HG03432 (cell line): ENCODE measurements at regions not wholly inside any gene's neighbourhood (a gene's known extent, or its start where the extent isn't known, plus 50 kb on each side); places are given as distances from the start of the nearest gene placed in this dataset.

Experiments used
- ATAC-seq: cut with Tn5 transposase; IDR thresholded peaks from one replicate; pipeline ENCODE4 v1.9.1; 2021; ENCODE audit warnings: mild to moderate bottlenecking, moderate library complexity; ENCODE audit not compliant: unreplicated experiment

- peak; percentile 93 for ATAC-seq
These were observed 50.7 kb upstream of the SLC30A5 start for GRCh38 chr5:69042915-69043654.

DNA sequence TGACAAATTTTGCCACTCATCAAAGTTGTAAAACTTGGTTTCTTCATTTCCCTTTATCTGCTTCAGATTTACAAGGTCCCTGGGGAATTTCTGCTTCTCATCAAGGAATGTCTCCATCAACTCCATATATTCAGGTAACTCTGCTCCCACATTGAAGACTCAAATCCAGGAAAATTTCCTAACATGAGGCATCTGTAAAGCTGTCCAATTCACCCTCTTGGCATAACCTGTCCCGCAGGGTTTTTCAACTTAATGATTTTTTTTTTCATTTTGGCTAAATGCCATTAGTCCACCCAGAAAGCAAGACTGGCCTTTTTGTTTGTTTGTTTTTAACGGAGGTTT lies 50.2 kb upstream of the SLC30A5 start:
- no peak for ATAC-seq
